ENCODE measurements at regions not wholly inside any gene's neighbourhood (a gene's known extent, or its start where the extent isn't known, plus 50 kb on each side); places are given as distances from the start of the nearest gene placed in this dataset.

DNA sequence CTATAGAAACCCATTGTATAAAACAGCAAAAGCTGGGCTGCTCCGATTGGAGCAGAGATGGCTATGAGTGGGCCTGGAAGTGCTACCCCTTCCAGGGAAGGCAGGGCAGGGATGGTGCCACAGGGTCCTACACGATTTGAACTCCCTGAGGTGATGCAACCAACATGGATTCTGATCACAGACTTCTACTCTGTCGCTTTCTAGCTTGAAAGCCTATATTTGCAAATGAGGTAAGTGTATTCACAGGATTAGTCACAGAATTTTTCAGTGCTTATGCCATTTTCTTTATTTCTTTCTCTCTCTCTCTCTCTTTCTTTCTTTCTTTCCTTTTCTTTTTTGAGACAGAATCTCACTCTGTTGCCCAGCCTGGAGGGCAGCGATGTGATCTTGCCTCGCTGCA is 179.0 kb downstream of the SPRY2 start (continued):
- TF ChIP-seq, protein P1, sequence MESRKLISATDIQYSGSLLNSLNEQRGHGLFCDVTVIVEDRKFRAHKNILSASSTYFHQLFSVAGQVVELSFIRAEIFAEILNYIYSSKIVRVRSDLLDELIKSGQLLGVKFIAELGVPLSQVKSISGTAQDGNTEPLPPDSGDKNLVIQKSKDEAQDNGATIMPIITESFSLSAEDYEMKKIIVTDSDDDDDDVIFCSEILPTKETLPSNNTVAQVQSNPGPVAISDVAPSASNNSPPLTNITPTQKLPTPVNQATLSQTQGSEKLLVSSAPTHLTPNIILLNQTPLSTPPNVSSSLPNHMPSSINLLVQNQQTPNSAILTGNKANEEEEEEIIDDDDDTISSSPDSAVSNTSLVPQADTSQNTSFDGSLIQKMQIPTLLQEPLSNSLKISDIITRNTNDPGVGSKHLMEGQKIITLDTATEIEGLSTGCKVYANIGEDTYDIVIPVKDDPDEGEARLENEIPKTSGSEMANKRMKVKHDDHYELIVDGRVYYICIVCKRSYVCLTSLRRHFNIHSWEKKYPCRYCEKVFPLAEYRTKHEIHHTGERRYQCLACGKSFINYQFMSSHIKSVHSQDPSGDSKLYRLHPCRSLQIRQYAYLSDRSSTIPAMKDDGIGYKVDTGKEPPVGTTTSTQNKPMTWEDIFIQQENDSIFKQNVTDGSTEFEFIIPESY (IDR thresholded peaks at IDR 0.05) = no peak

DNA sequence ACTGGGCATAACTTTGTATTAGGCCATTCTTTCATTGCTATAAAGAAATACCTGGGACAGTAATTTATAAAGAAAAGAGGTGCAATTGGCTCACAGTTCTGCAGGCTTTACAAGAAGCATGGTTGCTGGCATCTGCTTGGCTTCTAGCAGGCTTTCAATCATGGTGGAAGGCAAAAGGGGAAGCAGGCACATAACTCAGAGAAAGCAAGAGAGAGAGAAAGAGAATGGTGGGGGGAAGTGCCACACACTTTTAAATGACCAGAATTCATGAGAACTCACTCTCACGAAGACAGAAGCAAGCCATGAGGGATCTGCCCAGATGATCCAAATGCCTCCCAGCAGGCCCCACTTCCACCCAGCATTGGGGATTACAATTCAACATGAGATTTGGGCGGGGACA is 179.7 kb downstream of the SPRY2 start:
- SMC1A ChIA-PET (ENCODE audit: uncharacterized antibody, unreplicated experiment) = no interaction called here
- DNase-seq (ENCODE audit: low read depth, low spot score) = no peak
- intact Hi-C loops (cut with micrococcal nuclease; ENCODE audit: unreplicated experiment) = no loop called here

DNA sequence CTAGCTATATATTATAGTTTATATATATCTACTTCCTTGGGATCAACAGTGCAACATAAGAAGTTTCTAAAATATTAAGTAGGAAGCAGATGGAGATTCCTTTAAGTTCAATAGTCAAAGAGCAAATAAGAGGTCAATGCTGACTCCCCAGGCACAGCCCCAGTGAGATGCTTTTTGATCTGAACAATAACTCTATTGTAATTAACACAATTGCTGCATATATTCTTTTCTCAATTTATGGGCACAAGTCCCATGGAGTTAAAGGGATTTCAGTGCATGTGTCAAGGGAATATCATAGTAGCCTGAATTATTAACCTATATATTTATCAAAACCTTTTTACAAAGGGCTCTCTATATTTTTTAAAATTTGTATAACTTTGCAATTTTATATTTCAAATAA is 180.8 kb downstream of the SPRY2 start:
- RAD21 ChIA-PET (ENCODE audit: unreplicated experiment) = no interaction called here
- TF ChIP-seq FOS (IDR thresholded peaks at IDR 0.05; ENCODE audit: borderline replicate concordance, extremely low read depth, insufficient read length) (no peak), SMARCA5 (IDR thresholded peaks at IDR 0.05) (no peak), MTA2 (IDR thresholded peaks at IDR 0.05; ENCODE audit: low read depth) (no peak), RELA (IDR thresholded peaks at IDR 0.05; ENCODE audit: borderline replicate concordance, partially characterized antibody) (no peak), RCOR1 (conservative IDR thresholded peaks at IDR 0.05; ENCODE audit: low read depth, low read length) (no peak), RB1 (IDR thresholded peaks at IDR 0.05; ENCODE audit: borderline replicate concordance) (no peak), ZNF274 (IDR thresholded peaks at IDR 0.05; ENCODE audit: insufficient read depth, insufficient read length) (no peak), CREB1 (IDR thresholded peaks at IDR 0.05; ENCODE audit: low read depth) (no peak), POU2F2 (IDR thresholded peaks at IDR 0.05; ENCODE audit: borderline replicate concordance, low read depth, low read length) (no peak), SMAD1 (IDR thresholded peaks at IDR 0.05; ENCODE audit: low read depth, partially characterized antibody) (no peak)
- TF ChIP-seq, protein P2, sequence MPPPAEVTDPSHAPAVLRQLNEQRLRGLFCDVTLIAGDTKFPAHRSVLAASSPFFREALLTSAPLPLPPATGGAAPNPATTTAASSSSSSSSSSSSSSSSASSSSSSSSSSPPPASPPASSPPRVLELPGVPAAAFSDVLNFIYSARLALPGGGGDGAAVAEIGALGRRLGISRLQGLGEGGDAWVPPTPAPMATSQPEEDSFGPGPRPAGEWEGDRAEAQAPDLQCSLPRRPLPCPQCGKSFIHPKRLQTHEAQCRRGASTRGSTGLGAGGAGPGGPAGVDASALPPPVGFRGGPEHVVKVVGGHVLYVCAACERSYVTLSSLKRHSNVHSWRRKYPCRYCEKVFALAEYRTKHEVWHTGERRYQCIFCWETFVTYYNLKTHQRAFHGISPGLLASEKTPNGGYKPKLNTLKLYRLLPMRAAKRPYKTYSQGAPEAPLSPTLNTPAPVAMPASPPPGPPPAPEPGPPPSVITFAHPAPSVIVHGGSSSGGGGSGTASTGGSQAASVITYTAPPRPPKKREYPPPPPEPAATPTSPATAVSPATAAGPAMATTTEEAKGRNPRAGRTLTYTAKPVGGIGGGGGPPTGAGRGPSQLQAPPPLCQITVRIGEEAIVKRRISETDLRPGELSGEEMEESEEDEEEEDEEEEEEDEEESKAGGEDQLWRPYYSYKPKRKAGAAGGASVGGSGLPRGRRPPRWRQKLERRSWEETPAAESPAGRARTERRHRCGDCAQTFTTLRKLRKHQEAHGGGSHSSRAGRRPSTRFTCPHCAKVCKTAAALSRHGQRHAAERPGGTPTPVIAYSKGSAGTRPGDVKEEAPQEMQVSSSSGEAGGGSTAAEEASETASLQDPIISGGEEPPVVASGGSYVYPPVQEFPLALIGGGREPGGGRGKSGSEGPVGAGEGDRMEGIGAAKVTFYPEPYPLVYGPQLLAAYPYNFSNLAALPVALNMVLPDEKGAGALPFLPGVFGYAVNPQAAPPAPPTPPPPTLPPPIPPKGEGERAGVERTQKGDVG (CRISPR knock-in tag; IDR thresholded peaks at IDR 0.05) = no peak

More for the DNA sequence above, 179.7 kb downstream of the SPRY2 start:
- H3K79me2 ChIP-seq (ENCODE audit: control insufficient read depth, insufficient read depth, low read length) = no peaks in the 10 kb centered on the region
- no peaks in the 10 kb centered on the region for H3K36me3 ChIP-seq (ENCODE audit: control insufficient read depth in 2 of 2, insufficient read depth in 2 of 2, low read length in 1 of 2)
- no peaks in the 10 kb centered on the region for H4K20me1 ChIP-seq (ENCODE audit: control insufficient read depth, insufficient read depth)
- no peak overlapping the region for H3K4me3 ChIP-seq
- H3K4me1 ChIP-seq (ENCODE audit: control insufficient read depth, insufficient read depth, low read length) = no peaks in the 10 kb centered on the region
- ChIA-PET CTCF (no interaction called here), POLR2A (no interaction called here), RAD21 (ENCODE audit: unreplicated experiment) (no interaction called here)
- H3K9me3 ChIP-seq (replicated peaks; ENCODE audit: control insufficient read depth, insufficient read depth, low read length) = no peaks in the 10 kb centered on the region
- H3K27ac ChIP-seq (ENCODE audit: control insufficient read depth, insufficient read depth) = no peak overlapping the region
- H2AFZ ChIP-seq (ENCODE audit: control insufficient read depth, low read depth, low read length) = no peak overlapping the region
- H3K27me3 ChIP-seq (replicated peaks in 1 of 2; ENCODE audit: control insufficient read depth in 2 of 2, insufficient read depth in 2 of 2, low read length in 1 of 2) = no peaks in the 10 kb centered on the region
- 25% methylated on average over 2 of the region's 2 CpGs for WGBS (ENCODE audit: insufficient coverage, insufficient replicate concordance, low lambda C conversion rate, missing lambda C conversion rate)
- peak; percentile 57; the same call in 1 of the 2 replicates for TF ChIP-seq SPI1 (IDR thresholded peaks at IDR 0.05; ENCODE audit: borderline replicate concordance, insufficient read depth, low read depth, low read length)
- TF ChIP-seq KLF5 (IDR thresholded peaks at IDR 0.05; ENCODE audit: partially characterized antibody) = no peak
- no TSS peak for BruUV-seq (replicated peaks)
- FAIRE-seq (no peak), ATAC-seq (peak; percentile 66)
- H3K4me2 ChIP-seq (ENCODE audit: control insufficient read depth, insufficient read depth) = no peak overlapping the region
- H3K9ac ChIP-seq (ENCODE audit: control insufficient read depth, insufficient read depth, low read length) = no peak overlapping the region
- in situ Hi-C loops (cut with MboI) = no loop called here

More for the DNA sequence above, 180.8 kb downstream of the SPRY2 start:
- H3K4me3 ChIP-seq = no peak overlapping the region
- ChIA-PET SMC1A (ENCODE audit: uncharacterized antibody, unreplicated experiment) (interaction anchor here (0.9 to 3.4 kb wide), 4 partner anchors 8 to 84 kb away, joined by 3 to 12 read pairs (median 5); no protein-coding TSS in a partner anchor), CTCF (no interaction called here), POLR2A (interaction anchor here (1.4 kb wide), 1 partner anchor 13 kb away, joined by 5 read pairs; no protein-coding TSS in a partner anchor)
- no peak overlapping the region for H3K4me2 ChIP-seq (ENCODE audit: control insufficient read depth, insufficient read depth)
- H3K27me3 ChIP-seq (replicated peaks in 1 of 2; ENCODE audit: control insufficient read depth in 2 of 2, insufficient read depth in 2 of 2, low read length in 1 of 2) = no peaks in the 10 kb centered on the region
- DNase-seq (ENCODE audit: low read depth, low spot score) (no peak), FAIRE-seq (no peak), ATAC-seq (no peak)
- BruUV-seq (replicated peaks) = no TSS peak
- no peak overlapping the region for H3K27ac ChIP-seq (ENCODE audit: control insufficient read depth, insufficient read depth)
- no peaks in the 10 kb centered on the region for H3K79me2 ChIP-seq (ENCODE audit: control insufficient read depth, insufficient read depth, low read length)
- in situ Hi-C loops (cut with MboI) (no loop called here), intact Hi-C loops (cut with micrococcal nuclease; ENCODE audit: unreplicated experiment) (no loop called here)
- no peak overlapping the region for H3K9ac ChIP-seq (ENCODE audit: control insufficient read depth, insufficient read depth, low read length)
- H3K9me3 ChIP-seq (replicated peaks; ENCODE audit: control insufficient read depth, insufficient read depth, low read length) = no peaks in the 10 kb centered on the region
- no peaks in the 10 kb centered on the region for H3K4me1 ChIP-seq (ENCODE audit: control insufficient read depth, insufficient read depth, low read length)
- H3K36me3 ChIP-seq (ENCODE audit: control insufficient read depth in 2 of 2, insufficient read depth in 2 of 2, low read length in 1 of 2) = no peaks in the 10 kb centered on the region
- H2AFZ ChIP-seq (ENCODE audit: control insufficient read depth, low read depth, low read length) = no peak overlapping the region
- H4K20me1 ChIP-seq (ENCODE audit: control insufficient read depth, insufficient read depth) = no peaks in the 10 kb centered on the region

Data from GM12878 (cell line).